ENCODE measurements at regions not wholly inside any gene's neighbourhood (a gene's known extent, or its start where the extent isn't known, plus 50 kb on each side); places are given as distances from the start of the nearest gene placed in this dataset.
A peak's percentile ranks its signal among the peaks of the same experiment; 100 is the strongest.
"Not testable (repeated sequence)": the region's sequence is repeated elsewhere in the genome, so short reads cannot be mapped to it uniquely, and the experiment has no call there.

DNA sequence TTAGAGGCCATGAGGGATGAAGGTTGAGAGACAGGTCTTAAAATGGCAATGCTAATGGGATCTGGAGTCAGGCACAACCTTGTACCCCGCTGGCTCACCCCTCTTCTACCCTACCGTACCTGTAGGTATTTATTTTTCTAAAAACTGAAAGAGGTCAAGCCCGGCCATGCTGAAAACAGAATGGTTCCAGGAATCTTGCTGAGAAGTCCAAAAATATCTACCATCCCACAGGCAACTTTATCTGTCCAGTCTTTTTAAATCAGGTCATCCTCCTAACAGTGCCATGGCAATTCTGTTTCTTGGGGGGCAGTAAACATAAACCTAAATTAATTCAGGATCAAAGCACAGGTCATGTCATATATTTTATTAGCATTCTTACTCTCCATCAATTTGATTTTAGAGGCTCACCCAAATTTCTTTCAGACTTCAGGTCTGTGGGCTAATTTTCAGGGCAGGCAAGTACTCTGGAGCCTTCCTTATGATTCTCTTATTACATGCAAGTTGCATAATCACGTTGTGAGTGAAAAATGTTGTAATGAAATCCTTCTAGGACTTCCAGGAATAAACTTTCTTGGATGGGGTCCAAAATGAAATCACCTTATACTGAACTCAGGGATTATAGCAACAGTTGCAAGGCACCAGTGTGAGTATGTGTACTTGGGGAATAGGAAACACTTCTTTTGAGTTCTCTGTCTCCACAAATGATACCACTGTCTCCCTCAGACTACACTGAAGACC is 102.7 kb upstream of the NREP start:
- no peak for DNase-seq

DNA sequence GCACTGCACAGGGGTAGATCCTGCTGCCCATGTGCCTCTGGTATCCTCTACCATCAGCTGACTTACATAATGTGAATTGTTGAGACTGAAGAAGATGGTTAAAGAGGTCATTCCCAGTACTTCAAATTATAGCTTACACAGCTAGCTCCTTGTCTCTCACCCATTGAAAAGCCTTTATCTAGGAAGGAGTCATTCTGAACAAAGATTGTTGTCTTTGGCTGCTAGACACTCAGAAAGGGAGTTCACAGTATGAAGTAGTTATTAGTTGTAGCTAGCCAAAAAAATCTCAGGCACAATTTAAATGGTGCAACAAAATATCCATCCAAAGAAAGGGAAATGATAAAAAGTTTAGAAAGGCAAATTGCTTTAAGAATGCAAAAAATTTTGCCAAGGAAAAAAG is 102.0 kb upstream of the NREP start:
- no peak for DNase-seq

- no peak for DNase-seq
These were observed 100.6 kb upstream of the NREP start for GRCh38 chr5:111857623-111858022.

DNA sequence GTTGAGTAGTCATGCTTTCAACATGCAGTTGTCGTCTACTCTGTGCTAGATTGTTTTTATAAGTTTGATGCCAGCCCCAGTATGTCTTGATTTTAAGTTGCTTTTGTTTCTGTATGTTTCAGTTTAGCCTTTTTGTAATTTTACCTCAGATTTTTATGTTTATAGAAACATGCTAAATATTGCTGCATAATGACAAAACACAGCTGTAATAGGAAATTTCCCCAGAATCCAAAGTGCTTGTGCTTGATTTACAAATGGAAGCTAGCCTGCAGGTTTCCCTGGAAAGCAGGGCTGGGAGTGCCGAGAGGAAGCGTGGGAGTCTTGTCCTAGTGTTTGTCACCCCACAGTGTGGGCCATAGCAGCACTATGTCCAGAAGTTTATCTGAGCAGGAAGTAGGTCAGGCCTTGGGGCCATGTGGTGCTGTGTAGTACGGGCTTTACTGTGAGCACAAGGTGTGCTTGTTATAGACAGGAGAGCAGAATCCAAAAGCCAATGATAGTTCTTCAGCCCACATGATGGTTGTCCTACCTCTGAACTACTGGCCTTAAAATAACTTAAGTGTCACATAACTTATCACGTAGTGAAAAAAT is 100.0 kb upstream of the NREP start:
- DNase-seq: no peak

GRCh38 chr5:111855356-111855755 is 98.4 kb upstream of the NREP start:
- no peak for DNase-seq

GRCh38 chr5:111854186-111854585 is 97.2 kb upstream of the NREP start:
- DNase-seq: no peak

DNA sequence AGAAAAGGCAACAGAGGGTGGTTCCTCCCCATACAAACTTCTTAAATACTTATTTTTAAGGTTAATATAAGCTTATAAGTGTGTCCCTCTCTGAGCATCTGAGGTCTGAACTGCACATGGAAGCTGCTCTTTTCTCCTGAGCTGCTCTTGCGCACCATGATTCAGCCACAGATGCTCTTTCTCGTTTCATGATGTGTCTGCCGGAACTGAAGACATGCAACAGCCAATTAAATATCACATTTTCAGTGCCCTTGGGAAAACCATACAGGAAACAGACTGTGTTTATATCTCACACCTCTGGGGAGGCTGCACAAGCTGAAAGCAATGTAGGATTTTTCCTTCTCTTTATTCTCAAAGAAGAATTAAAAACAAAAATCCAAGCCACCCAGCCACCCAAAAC is 96.8 kb upstream of the NREP start:
- DNase-seq: no peak

DNA sequence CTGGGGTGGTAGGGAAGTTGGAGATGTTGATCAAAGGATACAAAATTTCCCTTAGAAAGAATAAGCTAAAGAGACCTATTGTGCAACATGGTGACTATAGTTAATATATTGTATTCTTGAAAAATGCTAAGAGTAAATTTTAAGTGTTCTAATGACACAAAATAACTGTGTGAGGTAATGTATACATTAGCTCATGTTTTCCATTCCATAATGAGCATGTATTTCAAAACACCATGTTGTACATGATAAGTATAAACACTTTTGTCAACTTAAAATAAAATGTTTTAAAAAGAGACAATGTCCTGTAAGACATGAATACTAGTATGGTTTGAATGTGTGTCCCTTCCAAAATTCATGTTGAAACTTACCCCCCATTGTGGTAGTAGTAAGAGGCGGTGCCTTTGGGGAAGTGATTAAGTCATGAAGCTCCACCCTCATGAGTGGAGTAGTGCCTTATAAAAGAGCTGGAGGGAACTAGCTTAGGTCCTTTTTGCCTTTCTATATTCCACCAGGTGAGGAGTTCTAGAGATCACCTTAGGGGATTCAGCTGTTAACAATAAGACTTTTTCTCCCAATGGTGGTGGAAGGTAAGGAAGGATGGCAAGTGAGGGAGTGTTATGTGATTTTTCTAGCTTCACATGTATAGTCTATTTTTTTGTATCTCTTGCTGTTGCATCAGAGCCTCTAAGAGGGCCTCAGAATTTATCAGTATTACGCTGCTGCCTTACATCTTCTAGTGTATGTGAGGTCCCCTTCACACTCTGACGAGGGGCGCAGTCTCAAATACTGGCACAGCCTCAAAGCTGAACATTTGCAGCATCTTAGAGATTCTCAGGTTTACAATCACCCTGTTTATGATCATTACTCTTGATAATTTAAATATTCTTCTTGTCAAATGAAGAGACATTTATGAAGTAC is 94.9 kb upstream of the NREP start:
- no peak for DNase-seq

GRCh38 chr5:111848476-111848875 is 91.5 kb upstream of the NREP start:
- DNase-seq: peak; percentile 13

DNA sequence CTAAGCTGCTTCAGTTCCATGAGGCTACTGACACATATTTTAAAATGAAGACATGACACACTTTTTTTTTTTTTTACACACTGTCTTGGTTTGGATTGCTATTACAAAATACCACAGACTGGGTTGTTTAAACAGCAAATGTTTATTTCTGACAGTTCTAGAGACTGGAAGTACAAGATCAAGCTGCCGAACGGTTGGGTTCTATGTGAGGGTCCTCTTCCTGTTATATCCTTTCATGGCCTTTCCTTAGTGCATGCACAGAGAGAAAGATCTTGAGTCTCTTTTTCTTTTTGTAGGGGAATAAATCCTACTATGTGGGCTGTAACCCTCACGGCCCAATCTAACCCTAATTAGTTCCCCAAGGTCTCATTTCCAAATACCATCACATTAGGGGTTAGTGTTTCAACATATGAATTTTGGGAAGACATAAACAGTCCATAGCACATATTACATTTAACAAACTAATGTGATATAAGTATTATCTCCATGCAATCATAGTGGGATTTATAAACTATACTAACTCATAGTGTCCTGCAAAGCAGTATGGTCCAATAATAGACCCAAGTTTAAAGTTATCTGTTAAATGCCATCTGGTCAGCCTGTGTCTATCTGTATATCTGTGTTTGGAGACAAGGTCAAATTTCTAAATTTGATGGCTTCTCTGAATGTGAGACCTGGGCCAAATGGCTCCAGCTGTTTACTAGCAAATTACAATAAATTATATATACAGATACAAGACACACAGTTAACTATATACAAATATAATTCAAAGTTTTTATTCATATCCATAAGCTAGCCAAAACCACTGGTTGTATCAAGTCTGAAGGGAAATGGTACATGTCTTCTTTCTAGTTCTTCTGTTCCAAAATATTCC is 90.3 kb upstream of the NREP start:
- no peak for DNase-seq

- no peak for DNase-seq
These were observed 83.2 kb upstream of the NREP start for GRCh38 chr5:111840036-111840674.

GRCh38 chr5:111839438-111839837 is 82.4 kb upstream of the NREP start:
- no peak for DNase-seq

- DNase-seq: no peak
These were observed 79.4 kb upstream of the NREP start for GRCh38 chr5:111836426-111836825.

- DNase-seq: no peak
These were observed 78.1 kb upstream of the NREP start for GRCh38 chr5:111834926-111835599.

DNA sequence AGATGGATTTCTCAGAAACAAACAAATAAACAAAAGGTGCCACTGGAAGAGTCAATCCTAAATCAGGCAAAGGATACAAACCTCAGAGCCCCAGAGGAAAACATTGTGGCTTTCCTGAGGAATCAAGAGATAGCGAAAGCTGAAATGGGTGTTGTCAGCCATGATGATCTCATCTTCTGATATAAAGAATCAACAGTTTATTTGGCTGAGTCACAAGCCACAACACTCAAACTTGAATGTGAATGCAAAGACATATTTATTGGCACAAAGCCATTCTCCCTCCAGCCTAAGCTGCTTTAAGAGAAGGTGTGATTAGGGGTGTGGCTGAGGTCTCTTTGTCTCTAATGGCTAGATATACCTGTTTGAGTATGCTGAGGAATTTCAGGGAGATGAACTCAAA is 73.3 kb upstream of the NREP start:
- peak; percentile 47 for DNase-seq

DNA sequence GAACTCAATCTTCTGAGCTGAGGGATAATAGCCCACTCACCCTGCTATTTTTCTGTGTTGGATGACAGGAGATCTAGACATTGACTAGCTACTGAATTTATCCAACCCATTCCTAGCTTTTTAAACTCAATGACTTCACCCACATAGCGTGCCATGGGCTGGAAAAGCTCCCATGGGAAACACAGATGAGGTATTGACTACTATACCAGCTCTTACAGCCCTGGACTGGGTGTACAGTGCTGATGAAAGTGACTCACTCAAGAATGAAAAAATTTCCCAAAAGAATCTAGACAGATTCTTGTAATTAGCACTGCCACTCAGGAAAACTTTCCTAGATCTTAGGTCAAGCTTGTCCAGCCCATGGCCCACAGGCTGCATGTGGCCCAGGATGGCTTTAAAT is 72.7 kb upstream of the NREP start:
- no peak for DNase-seq

GRCh38 chr5:111826064-111826463 is 69.1 kb upstream of the NREP start:
- DNase-seq: no peak

DNA sequence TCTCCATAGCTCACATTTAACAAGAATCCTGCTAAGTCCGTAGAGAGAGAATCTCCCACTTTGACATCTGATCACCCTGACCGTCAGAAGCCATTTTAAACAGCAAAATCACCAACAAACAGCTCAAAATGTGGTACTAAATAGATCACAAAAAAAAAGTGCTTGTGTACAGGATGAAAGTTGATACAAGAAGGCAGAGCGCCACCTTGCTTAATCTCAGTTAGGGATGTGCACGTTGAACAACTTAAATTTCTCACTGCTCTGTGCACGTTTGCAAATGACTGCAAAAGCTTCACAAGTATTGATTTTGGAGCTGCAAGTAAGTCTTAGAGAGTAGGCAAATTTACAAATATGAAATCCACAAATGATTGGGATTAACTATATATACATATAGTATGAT is 63.1 kb upstream of the NREP start:
- DNase-seq: peak; percentile 33

GRCh38 chr5:111819028-111819427 is 62.0 kb upstream of the NREP start:
- DNase-seq: not testable (repeated sequence)

DNA sequence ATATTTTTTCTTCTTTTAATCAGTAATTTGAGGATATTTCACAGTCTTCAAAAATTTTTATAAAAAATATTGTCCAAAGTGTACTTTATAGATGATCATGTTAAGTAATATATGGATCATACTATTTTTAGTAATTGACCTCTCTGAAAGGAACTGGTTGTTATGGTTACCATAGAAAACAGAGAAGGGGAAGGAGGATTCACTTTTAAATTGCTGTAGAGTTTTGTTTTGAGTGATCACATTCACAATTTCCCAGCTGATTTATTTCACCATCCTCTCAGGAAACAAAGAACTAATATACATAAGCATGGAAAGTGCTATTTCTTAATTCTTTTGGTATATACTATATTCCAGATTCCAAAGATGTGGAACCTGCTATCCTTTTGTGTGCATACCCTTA is 56.5 kb upstream of the NREP start:
- DNase-seq: no peak

DNA sequence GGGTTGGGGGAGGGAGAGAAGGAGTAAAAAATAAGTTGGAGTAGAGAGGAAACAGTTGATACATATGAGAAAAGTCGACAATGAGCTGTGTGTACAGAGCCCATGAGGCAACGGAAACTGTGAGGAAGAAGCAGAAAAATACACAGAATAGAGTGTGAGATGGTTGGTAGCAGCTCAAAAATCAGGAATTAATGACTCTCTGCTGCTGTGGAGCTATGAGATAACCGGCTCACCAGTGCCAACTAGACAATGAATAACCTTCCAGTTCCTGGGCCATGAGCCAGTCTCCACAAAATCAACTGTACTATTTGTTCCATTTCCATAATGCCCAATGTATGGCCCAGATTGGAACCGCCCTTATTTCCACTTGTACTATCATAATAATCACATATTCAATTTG is 53.1 kb upstream of the NREP start:
- DNase-seq: no peak
